H9 (cell line): ENCODE measurements at regions not wholly inside any gene's neighbourhood (a gene's known extent, or its start where the extent isn't known, plus 50 kb on each side); places are given as distances from the start of the nearest gene placed in this dataset.

Experiments used
- DNase-seq: peaks from one replicate; pipeline ENCODE4 v3.0.0-alpha.2; 2017
- H2AFZ ChIP-seq: one replicate; pipeline ENCODE4 v1.6.1; 2013; ENCODE audit warnings: mild to moderate bottlenecking, low read length, control low read depth, moderate library complexity
- H2AK5ac ChIP-seq: 2 replicates; pipeline ENCODE4 v1.6.1; 2013; ENCODE audit warnings: low read length, control low read depth, mixed read lengths; ENCODE audit not compliant: insufficient read length
- H2BK120ac ChIP-seq: one replicate; pipeline ENCODE4 v1.6.1; 2013; ENCODE audit warnings: low read depth, mild to moderate bottlenecking, low read length, control low read depth, inconsistent platforms; ENCODE audit not compliant: poor library complexity, severe bottlenecking
- H2BK12ac ChIP-seq: 2 replicates; pipeline ENCODE4 v1.6.1; 2013; ENCODE audit warnings: low read length, control low read depth, mixed read lengths, low read depth; ENCODE audit not compliant: insufficient read length
- H2BK15ac ChIP-seq: 2 replicates; pipeline ENCODE4 v1.6.1; 2013; ENCODE audit warnings: low read depth, low read length, control low read depth
- H2BK20ac ChIP-seq: one replicate; pipeline ENCODE4 v1.6.1; 2013; ENCODE audit warnings: low read depth, mild to moderate bottlenecking, low read length, control low read depth, inconsistent platforms; ENCODE audit not compliant: poor library complexity, severe bottlenecking
- H2BK5ac ChIP-seq: 2 replicates; pipeline ENCODE4 v1.6.1; 2013; ENCODE audit warnings: low read length, control low read depth, mixed read lengths; ENCODE audit not compliant: insufficient read length
- H3K14ac ChIP-seq: 2 replicates; pipeline ENCODE4 v1.6.1; 2013; ENCODE audit warnings: low read length, control low read depth; ENCODE audit not compliant: insufficient read depth
- H3K18ac ChIP-seq: 2 replicates; pipeline ENCODE4 v1.6.1; 2013; ENCODE audit warnings: low read depth, mild to moderate bottlenecking, mixed read lengths, low read length, control low read depth; ENCODE audit not compliant: insufficient read length
- H3K23ac ChIP-seq: 2 replicates; pipeline ENCODE4 v1.6.1; 2013; ENCODE audit warnings: low read length, control low read depth, mixed read lengths, low read depth; ENCODE audit not compliant: insufficient read length
- H3K23me2 ChIP-seq: 2 replicates; pipeline ENCODE4 v1.6.1; 2013; ENCODE audit warnings: low read depth, mild to moderate bottlenecking, mixed read lengths, low read length, control low read depth; ENCODE audit not compliant: insufficient read length, poor library complexity, severe bottlenecking
- H3K27ac ChIP-seq: 2 replicates; pipeline ENCODE4 v1.5.1; 2013; ENCODE audit warnings: low read length, control low read depth, mixed read lengths, low read depth; ENCODE audit not compliant: insufficient read length
- H3K27me3 ChIP-seq: 2 replicates; pipeline ENCODE4 v1.6.1; 2013; ENCODE audit warnings: low read length, control low read depth, inconsistent platforms; ENCODE audit not compliant: insufficient read depth
- H3K4ac ChIP-seq: 2 replicates; pipeline ENCODE4 v1.6.1; 2013; ENCODE audit warnings: low read depth, mild to moderate bottlenecking, control low read depth, inconsistent platforms, low read length, moderate library complexity
- H3K4me1 ChIP-seq: 2 replicates; pipeline ENCODE4 v1.6.1; 2013; ENCODE audit warnings: low read length, control low read depth, inconsistent platforms; ENCODE audit not compliant: insufficient read depth
- H3K4me2 ChIP-seq: 2 replicates; pipeline ENCODE4 v1.6.1; 2013; ENCODE audit warnings: low read length, control low read depth, mixed read lengths; ENCODE audit not compliant: insufficient read length, insufficient read depth
- H3K56ac ChIP-seq: 2 replicates; pipeline ENCODE4 v1.6.1; 2013; ENCODE audit warnings: low read depth, mild to moderate bottlenecking, mixed read lengths, low read length, control low read depth; ENCODE audit not compliant: insufficient read length
- H3K79me1 ChIP-seq: 2 replicates; pipeline ENCODE4 v1.6.1; 2013; ENCODE audit warnings: low read depth, mild to moderate bottlenecking, moderate library complexity, low read length, control low read depth, inconsistent platforms; ENCODE audit not compliant: insufficient read depth, poor library complexity, severe bottlenecking
- H3K79me2 ChIP-seq: 2 replicates; pipeline ENCODE4 v1.6.1; 2013; ENCODE audit warnings: low read length, control low read depth, inconsistent platforms; ENCODE audit not compliant: insufficient read depth
- H3K9ac ChIP-seq: 2 replicates; pipeline ENCODE4 v1.6.1; 2013; ENCODE audit warnings: low read length, control low read depth, mixed read lengths; ENCODE audit not compliant: insufficient read length; ENCODE audit errors: extremely low read depth
- H3K9me3 ChIP-seq: one replicate; pipeline ENCODE4 v1.6.1; 2013; ENCODE audit warnings: low read depth, low read length, inconsistent platforms; ENCODE audit not compliant: control insufficient read depth
- H3T11ph ChIP-seq: one replicate; pipeline ENCODE4 v1.6.1; 2013; ENCODE audit warnings: mild to moderate bottlenecking, low read length, control low read depth, inconsistent platforms
- H4K20me1 ChIP-seq: one replicate; pipeline ENCODE4 v1.6.1; 2013; ENCODE audit not compliant: control insufficient read depth, insufficient read length, insufficient read depth
- H4K5ac ChIP-seq: 2 replicates; pipeline ENCODE4 v1.6.1; 2013; ENCODE audit warnings: low read depth, mild to moderate bottlenecking, mixed read lengths, low read length, control low read depth; ENCODE audit not compliant: insufficient read length
- H4K8ac ChIP-seq: replicated peaks from 2 replicates; pipeline ENCODE4 v1.6.1; 2013; ENCODE audit warnings: low read length, control low read depth, mixed read lengths, low read depth; ENCODE audit not compliant: insufficient read length
- H4K91ac ChIP-seq: 2 replicates; pipeline ENCODE4 v1.6.1; 2013; ENCODE audit warnings: low read depth, mild to moderate bottlenecking, moderate library complexity, mixed read lengths, low read length, control low read depth; ENCODE audit not compliant: insufficient read length
- H3K27ac Mint-ChIP-seq, 3 experiments: 2 replicates in 2 of 3; 3 replicates in 1 of 3; pipeline ENCODE4 v1.8.0; 2020 to 2021; ENCODE audit warnings: mixed read lengths in 3 of 3, mild to moderate bottlenecking in 1 of 3, moderate library complexity in 1 of 3
- H3K27me3 Mint-ChIP-seq: 2 replicates; pipeline ENCODE4 v1.8.0; 2021; ENCODE audit warnings: low read depth, mild to moderate bottlenecking, moderate library complexity, mixed read lengths
- H3K36me3 Mint-ChIP-seq, 3 experiments: 2 replicates in 2 of 3; 3 replicates in 1 of 3; pipeline ENCODE4 v1.8.0; 2020 to 2021; ENCODE audit warnings: low read depth in 3 of 3, mixed read lengths in 3 of 3; ENCODE audit not compliant: insufficient read depth in 1 of 3
- H3K4me1 Mint-ChIP-seq, 2 experiments: 2 replicates each; pipeline ENCODE4 v1.8.0; 2020; ENCODE audit warnings: mixed read lengths in 2 of 2
- H3K4me3 Mint-ChIP-seq, 2 experiments: 2 replicates in 1 of 2; 3 replicates in 1 of 2; pipeline ENCODE4 v1.8.0; 2020 to 2021; ENCODE audit warnings: mild to moderate bottlenecking in 2 of 2, mixed read lengths in 2 of 2, moderate library complexity in 1 of 2
- H3K9me3 Mint-ChIP-seq, 2 experiments: 2 replicates in 1 of 2; 3 replicates in 1 of 2; pipeline ENCODE4 v1.8.0; 2020; ENCODE audit warnings: mild to moderate bottlenecking in 2 of 2, mixed read lengths in 2 of 2, moderate library complexity in 1 of 2
- WGBS: extraction: QIAGEN DNeasy Blood & Tissue Kit; methylation state at CpG from one replicate; pipeline ENCODE4 v1.1.7; 2013; ENCODE audit warnings: missing lambda C conversion rate, low lambda C conversion rate, mixed read lengths; ENCODE audit not compliant: insufficient read length; ENCODE audit errors: extremely low coverage; 5-methylcytosine and 5-hydroxymethylcytosine counted together
- TF ChIP-seq, protein P1 (sequence below): fragments of 200-600 bp; sonication (generic); conservative IDR thresholded peaks from 3 replicates; pipeline ENCODE4 v1.8.0; 2021; ENCODE audit warnings: antibody characterized with exemption, mild to moderate bottlenecking

DNA sequence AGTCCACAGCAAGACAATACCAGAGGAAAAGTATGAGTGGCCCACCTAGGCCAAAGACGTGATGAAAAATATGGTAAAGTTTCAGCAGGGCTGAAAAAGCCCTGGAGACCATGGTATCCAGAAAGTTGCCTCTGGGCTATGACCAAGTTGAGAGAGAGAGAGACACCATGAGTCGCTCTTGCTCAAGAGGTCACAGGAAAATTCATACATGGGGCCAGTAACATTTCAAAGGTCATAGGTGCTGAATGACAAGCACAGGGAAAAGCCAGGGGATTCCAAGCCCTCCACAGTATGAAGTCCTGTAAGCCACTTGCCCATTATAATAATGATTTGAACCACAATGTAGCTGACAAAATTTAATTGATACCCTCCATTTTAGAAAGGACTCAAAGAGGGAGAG lies 657.7 kb upstream of the CITED2 start:
- no peak overlapping the region for H3K18ac ChIP-seq
- H3K27ac Mint-ChIP-seq: no peak overlapping the region
- H3K79me1 ChIP-seq: no peaks in the 10 kb centered on the region
- H4K20me1 ChIP-seq: no peaks in the 10 kb centered on the region
- no peak overlapping the region for H4K91ac ChIP-seq
- no peak overlapping the region for H4K5ac ChIP-seq
- no peaks in the 10 kb centered on the region for H3K9me3 ChIP-seq
- H2BK120ac ChIP-seq: no peak overlapping the region
- no peak overlapping the region for H2AFZ ChIP-seq
- no peak overlapping the region for H2BK5ac ChIP-seq
- no peak overlapping the region for H3T11ph ChIP-seq
- H3K14ac ChIP-seq: no peak overlapping the region
- H2AK5ac ChIP-seq: no peak overlapping the region
- peaks cover 11 to 15% of the 10 kb centered on the region in 2 experiments for H3K9me3 Mint-ChIP-seq
- no peak overlapping the region for H3K4me3 Mint-ChIP-seq
- DNase-seq: no peak
- H2BK12ac ChIP-seq: no peak overlapping the region
- H3K9ac ChIP-seq: no peak overlapping the region
- H3K56ac ChIP-seq: no peak overlapping the region
- H3K23ac ChIP-seq: no peak overlapping the region
- H3K27me3 Mint-ChIP-seq: no peaks in the 10 kb centered on the region
- WGBS: no CpG with 5 or more reads among the region's 2 CpGs
- no peak overlapping the region for H2BK15ac ChIP-seq
- H3K27ac ChIP-seq: no peak overlapping the region
- H3K4me1 ChIP-seq: no peaks in the 10 kb centered on the region
- H2BK20ac ChIP-seq: no peak overlapping the region
- H3K27me3 ChIP-seq: no peaks in the 10 kb centered on the region
- TF ChIP-seq, protein P1, sequence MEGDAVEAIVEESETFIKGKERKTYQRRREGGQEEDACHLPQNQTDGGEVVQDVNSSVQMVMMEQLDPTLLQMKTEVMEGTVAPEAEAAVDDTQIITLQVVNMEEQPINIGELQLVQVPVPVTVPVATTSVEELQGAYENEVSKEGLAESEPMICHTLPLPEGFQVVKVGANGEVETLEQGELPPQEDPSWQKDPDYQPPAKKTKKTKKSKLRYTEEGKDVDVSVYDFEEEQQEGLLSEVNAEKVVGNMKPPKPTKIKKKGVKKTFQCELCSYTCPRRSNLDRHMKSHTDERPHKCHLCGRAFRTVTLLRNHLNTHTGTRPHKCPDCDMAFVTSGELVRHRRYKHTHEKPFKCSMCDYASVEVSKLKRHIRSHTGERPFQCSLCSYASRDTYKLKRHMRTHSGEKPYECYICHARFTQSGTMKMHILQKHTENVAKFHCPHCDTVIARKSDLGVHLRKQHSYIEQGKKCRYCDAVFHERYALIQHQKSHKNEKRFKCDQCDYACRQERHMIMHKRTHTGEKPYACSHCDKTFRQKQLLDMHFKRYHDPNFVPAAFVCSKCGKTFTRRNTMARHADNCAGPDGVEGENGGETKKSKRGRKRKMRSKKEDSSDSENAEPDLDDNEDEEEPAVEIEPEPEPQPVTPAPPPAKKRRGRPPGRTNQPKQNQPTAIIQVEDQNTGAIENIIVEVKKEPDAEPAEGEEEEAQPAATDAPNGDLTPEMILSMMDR: no peak
- no peaks in the 10 kb centered on the region for H3K23me2 ChIP-seq
- no peak overlapping the region for H3K4ac ChIP-seq
- no peak overlapping the region for H3K4me2 ChIP-seq
- H3K36me3 Mint-ChIP-seq: peaks cover 5 to 20% (median 8%) of the 10 kb centered on the region in 3 experiments; a peak in 6 of 7 replicates
- no peaks in the 10 kb centered on the region for H3K79me2 ChIP-seq
- H4K8ac ChIP-seq: no peak overlapping the region
- H3K4me1 Mint-ChIP-seq: no peaks in the 10 kb centered on the region
